H9 (cell line): ENCODE measurements at regions not wholly inside any gene's neighbourhood (a gene's known extent, or its start where the extent isn't known, plus 50 kb on each side); places are given as distances from the start of the nearest gene placed in this dataset.

Experiments
- DNase-seq: peaks from one replicate; pipeline ENCODE4 v3.0.0-alpha.2; 2017
- H2AFZ ChIP-seq: one replicate; pipeline ENCODE4 v1.6.1; 2013; ENCODE audit warnings: mild to moderate bottlenecking, low read length, control low read depth, moderate library complexity
- H2AK5ac ChIP-seq: 2 replicates; pipeline ENCODE4 v1.6.1; 2013; ENCODE audit warnings: low read length, control low read depth, mixed read lengths; ENCODE audit not compliant: insufficient read length
- H2BK120ac ChIP-seq: one replicate; pipeline ENCODE4 v1.6.1; 2013; ENCODE audit warnings: low read depth, mild to moderate bottlenecking, low read length, control low read depth, inconsistent platforms; ENCODE audit not compliant: poor library complexity, severe bottlenecking
- H2BK12ac ChIP-seq: 2 replicates; pipeline ENCODE4 v1.6.1; 2013; ENCODE audit warnings: low read length, control low read depth, mixed read lengths, low read depth; ENCODE audit not compliant: insufficient read length
- H2BK15ac ChIP-seq: 2 replicates; pipeline ENCODE4 v1.6.1; 2013; ENCODE audit warnings: low read depth, low read length, control low read depth
- H2BK20ac ChIP-seq: one replicate; pipeline ENCODE4 v1.6.1; 2013; ENCODE audit warnings: low read depth, mild to moderate bottlenecking, low read length, control low read depth, inconsistent platforms; ENCODE audit not compliant: poor library complexity, severe bottlenecking
- H2BK5ac ChIP-seq: 2 replicates; pipeline ENCODE4 v1.6.1; 2013; ENCODE audit warnings: low read length, control low read depth, mixed read lengths; ENCODE audit not compliant: insufficient read length
- H3K14ac ChIP-seq: 2 replicates; pipeline ENCODE4 v1.6.1; 2013; ENCODE audit warnings: low read length, control low read depth; ENCODE audit not compliant: insufficient read depth
- H3K18ac ChIP-seq: 2 replicates; pipeline ENCODE4 v1.6.1; 2013; ENCODE audit warnings: low read depth, mild to moderate bottlenecking, mixed read lengths, low read length, control low read depth; ENCODE audit not compliant: insufficient read length
- H3K23ac ChIP-seq: 2 replicates; pipeline ENCODE4 v1.6.1; 2013; ENCODE audit warnings: low read length, control low read depth, mixed read lengths, low read depth; ENCODE audit not compliant: insufficient read length
- H3K23me2 ChIP-seq: 2 replicates; pipeline ENCODE4 v1.6.1; 2013; ENCODE audit warnings: low read depth, mild to moderate bottlenecking, mixed read lengths, low read length, control low read depth; ENCODE audit not compliant: insufficient read length, poor library complexity, severe bottlenecking
- H3K27ac ChIP-seq: 2 replicates; pipeline ENCODE4 v1.5.1; 2013; ENCODE audit warnings: low read length, control low read depth, mixed read lengths, low read depth; ENCODE audit not compliant: insufficient read length
- H3K27me3 ChIP-seq: 2 replicates; pipeline ENCODE4 v1.6.1; 2013; ENCODE audit warnings: low read length, control low read depth, inconsistent platforms; ENCODE audit not compliant: insufficient read depth
- H3K4ac ChIP-seq: 2 replicates; pipeline ENCODE4 v1.6.1; 2013; ENCODE audit warnings: low read depth, mild to moderate bottlenecking, control low read depth, inconsistent platforms, low read length, moderate library complexity
- H3K4me1 ChIP-seq: 2 replicates; pipeline ENCODE4 v1.6.1; 2013; ENCODE audit warnings: low read length, control low read depth, inconsistent platforms; ENCODE audit not compliant: insufficient read depth
- H3K4me2 ChIP-seq: 2 replicates; pipeline ENCODE4 v1.6.1; 2013; ENCODE audit warnings: low read length, control low read depth, mixed read lengths; ENCODE audit not compliant: insufficient read length, insufficient read depth
- H3K56ac ChIP-seq: 2 replicates; pipeline ENCODE4 v1.6.1; 2013; ENCODE audit warnings: low read depth, mild to moderate bottlenecking, mixed read lengths, low read length, control low read depth; ENCODE audit not compliant: insufficient read length
- H3K79me1 ChIP-seq: 2 replicates; pipeline ENCODE4 v1.6.1; 2013; ENCODE audit warnings: low read depth, mild to moderate bottlenecking, moderate library complexity, low read length, control low read depth, inconsistent platforms; ENCODE audit not compliant: insufficient read depth, poor library complexity, severe bottlenecking
- H3K79me2 ChIP-seq: 2 replicates; pipeline ENCODE4 v1.6.1; 2013; ENCODE audit warnings: low read length, control low read depth, inconsistent platforms; ENCODE audit not compliant: insufficient read depth
- H3K9ac ChIP-seq: 2 replicates; pipeline ENCODE4 v1.6.1; 2013; ENCODE audit warnings: low read length, control low read depth, mixed read lengths; ENCODE audit not compliant: insufficient read length; ENCODE audit errors: extremely low read depth
- H3K9me3 ChIP-seq: one replicate; pipeline ENCODE4 v1.6.1; 2013; ENCODE audit warnings: low read depth, low read length, inconsistent platforms; ENCODE audit not compliant: control insufficient read depth
- H3T11ph ChIP-seq: one replicate; pipeline ENCODE4 v1.6.1; 2013; ENCODE audit warnings: mild to moderate bottlenecking, low read length, control low read depth, inconsistent platforms
- H4K20me1 ChIP-seq: one replicate; pipeline ENCODE4 v1.6.1; 2013; ENCODE audit not compliant: control insufficient read depth, insufficient read length, insufficient read depth
- H4K5ac ChIP-seq: 2 replicates; pipeline ENCODE4 v1.6.1; 2013; ENCODE audit warnings: low read depth, mild to moderate bottlenecking, mixed read lengths, low read length, control low read depth; ENCODE audit not compliant: insufficient read length
- H4K8ac ChIP-seq: replicated peaks from 2 replicates; pipeline ENCODE4 v1.6.1; 2013; ENCODE audit warnings: low read length, control low read depth, mixed read lengths, low read depth; ENCODE audit not compliant: insufficient read length
- H4K91ac ChIP-seq: 2 replicates; pipeline ENCODE4 v1.6.1; 2013; ENCODE audit warnings: low read depth, mild to moderate bottlenecking, moderate library complexity, mixed read lengths, low read length, control low read depth; ENCODE audit not compliant: insufficient read length
- H3K27ac Mint-ChIP-seq, 3 experiments: 2 replicates in 2 of 3; 3 replicates in 1 of 3; pipeline ENCODE4 v1.8.0; 2020 to 2021; ENCODE audit warnings: mixed read lengths in 3 of 3, mild to moderate bottlenecking in 1 of 3, moderate library complexity in 1 of 3
- H3K27me3 Mint-ChIP-seq: 2 replicates; pipeline ENCODE4 v1.8.0; 2021; ENCODE audit warnings: low read depth, mild to moderate bottlenecking, moderate library complexity, mixed read lengths
- H3K36me3 Mint-ChIP-seq, 3 experiments: 2 replicates in 2 of 3; 3 replicates in 1 of 3; pipeline ENCODE4 v1.8.0; 2020 to 2021; ENCODE audit warnings: low read depth in 3 of 3, mixed read lengths in 3 of 3; ENCODE audit not compliant: insufficient read depth in 1 of 3
- H3K4me1 Mint-ChIP-seq, 2 experiments: 2 replicates each; pipeline ENCODE4 v1.8.0; 2020; ENCODE audit warnings: mixed read lengths in 2 of 2
- H3K4me3 Mint-ChIP-seq, 2 experiments: 2 replicates in 1 of 2; 3 replicates in 1 of 2; pipeline ENCODE4 v1.8.0; 2020 to 2021; ENCODE audit warnings: mild to moderate bottlenecking in 2 of 2, mixed read lengths in 2 of 2, moderate library complexity in 1 of 2
- H3K9me3 Mint-ChIP-seq, 2 experiments: 2 replicates in 1 of 2; 3 replicates in 1 of 2; pipeline ENCODE4 v1.8.0; 2020; ENCODE audit warnings: mild to moderate bottlenecking in 2 of 2, mixed read lengths in 2 of 2, moderate library complexity in 1 of 2
- CTCF ChIP-seq: fragments of 200-600 bp; sonication (generic); conservative IDR thresholded peaks from 3 replicates; pipeline ENCODE4 v1.8.0; 2021; ENCODE audit warnings: antibody characterized with exemption, mild to moderate bottlenecking
- WGBS: extraction: QIAGEN DNeasy Blood & Tissue Kit; methylation state at CpG from one replicate; pipeline ENCODE4 v1.1.7; 2013; ENCODE audit warnings: missing lambda C conversion rate, low lambda C conversion rate, mixed read lengths; ENCODE audit not compliant: insufficient read length; ENCODE audit errors: extremely low coverage; 5-methylcytosine and 5-hydroxymethylcytosine counted together

- no peak overlapping the region for H2BK5ac ChIP-seq
- no peak overlapping the region for H2BK20ac ChIP-seq
- H3K79me1 ChIP-seq = no peaks in the 10 kb centered on the region
- no peak overlapping the region for H3K14ac ChIP-seq
- H2AFZ ChIP-seq = no peak overlapping the region
- Mint-ChIP-seq H3K4me3 (no peak overlapping the region), H3K9me3 (peaks cover 0 to 4% of the 10 kb centered on the region in 2 experiments; a peak in 3 of 5 replicates), H3K27ac (no peak overlapping the region; a peak in 1 of 7 replicates), H3K27me3 (no peaks in the 10 kb centered on the region), H3K36me3 (0 out of 7 replicates have a peak, but pooled peaks cover 0 to 3% (median 0%) of the 10 kb centered on the region in 3 experiments), H3K4me1 (peaks cover under 1 to 8% of the 10 kb centered on the region in 2 experiments; a peak in 2 of 4 replicates)
- no peak overlapping the region for H3K56ac ChIP-seq
- WGBS = no CpG with 5 or more reads among the region's 1 CpG
- H3K27me3 ChIP-seq = no peaks in the 10 kb centered on the region
- H3K23ac ChIP-seq = no peak overlapping the region
- no peak overlapping the region for H3K4ac ChIP-seq
- no peak for DNase-seq
- no peaks in the 10 kb centered on the region; the same call in 1 of the 2 replicates for H3K4me1 ChIP-seq
- no peak overlapping the region for H2BK15ac ChIP-seq
- no peak overlapping the region for H4K91ac ChIP-seq
- H3T11ph ChIP-seq = no peak overlapping the region
- H3K79me2 ChIP-seq = no peaks in the 10 kb centered on the region
- no peak overlapping the region for H4K8ac ChIP-seq
- no peak overlapping the region for H2BK12ac ChIP-seq
- H4K20me1 ChIP-seq = no peaks in the 10 kb centered on the region
- H2BK120ac ChIP-seq = no peak overlapping the region
- H3K4me2 ChIP-seq = no peak overlapping the region
- no peak overlapping the region for H3K18ac ChIP-seq
- H4K5ac ChIP-seq = no peak overlapping the region
- no peaks in the 10 kb centered on the region for H3K23me2 ChIP-seq
- no peak for TF ChIP-seq CTCF
- no peak overlapping the region for H2AK5ac ChIP-seq
- no peaks in the 10 kb centered on the region for H3K9me3 ChIP-seq
- no peak overlapping the region for H3K27ac ChIP-seq
- H3K9ac ChIP-seq = no peak overlapping the region
Measured at GRCh38 chr3:153260681-153261080, 98.7 kb downstream of the RAP2B start.
